Islet precursor cell (in vitro differentiated cells): ENCODE measurements at regions not wholly inside any gene's neighbourhood (a gene's known extent, or its start where the extent isn't known, plus 50 kb on each side); places are given as distances from the start of the nearest gene placed in this dataset.
"Not testable (repeated sequence)": the region's sequence is repeated elsewhere in the genome, so short reads cannot be mapped to it uniquely, and the experiment has no call there.

Experiments used
- DNase-seq: peaks from one replicate; pipeline ENCODE4 v3.0.0-alpha.2; 2018

DNA sequence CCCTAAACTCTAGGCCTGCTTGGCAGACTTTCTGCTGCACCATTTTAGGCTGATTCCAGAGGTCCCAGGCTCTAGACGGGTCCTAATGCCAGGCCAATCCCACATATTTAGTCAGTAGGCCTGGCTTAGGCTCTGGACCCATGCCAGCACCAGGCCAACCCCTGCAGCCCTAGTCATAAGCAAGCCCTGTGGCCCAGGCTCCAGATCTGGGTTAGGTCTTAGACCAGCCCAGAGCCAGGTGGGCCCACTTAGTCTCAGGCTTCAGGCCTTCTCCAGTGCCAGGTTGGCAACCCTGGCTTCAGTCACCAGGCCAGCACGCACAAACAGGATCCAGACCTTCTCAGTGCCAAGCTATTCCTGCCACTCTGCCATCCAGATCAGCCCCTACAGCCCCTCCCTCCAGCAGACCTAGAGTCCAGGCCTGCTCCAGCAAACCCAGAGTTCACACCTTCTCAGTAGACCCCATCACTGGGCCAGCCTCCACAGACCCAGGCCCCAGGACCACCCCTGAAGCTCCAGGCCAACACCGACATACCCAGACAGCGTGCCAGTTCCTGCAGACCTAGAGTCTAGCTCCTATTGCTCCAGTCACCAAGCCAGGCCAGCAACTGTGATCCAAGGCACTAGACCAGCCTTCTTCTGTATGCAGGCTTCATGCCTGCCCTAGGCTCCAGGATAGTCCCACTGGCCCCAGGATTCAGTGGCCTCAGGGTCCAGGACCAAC is 467.6 kb downstream of the RWDD3 start:
- DNase-seq = no peak

GRCh38 chr1:95703046-95703445 is 469.0 kb downstream of the RWDD3 start:
- DNase-seq = no peak

- no peak for DNase-seq
Measured at GRCh38 chr1:95716097-95716496, 482.1 kb downstream of the RWDD3 start.

GRCh38 chr1:95716550-95716949 is 482.5 kb downstream of the RWDD3 start:
- DNase-seq = no peak

DNA sequence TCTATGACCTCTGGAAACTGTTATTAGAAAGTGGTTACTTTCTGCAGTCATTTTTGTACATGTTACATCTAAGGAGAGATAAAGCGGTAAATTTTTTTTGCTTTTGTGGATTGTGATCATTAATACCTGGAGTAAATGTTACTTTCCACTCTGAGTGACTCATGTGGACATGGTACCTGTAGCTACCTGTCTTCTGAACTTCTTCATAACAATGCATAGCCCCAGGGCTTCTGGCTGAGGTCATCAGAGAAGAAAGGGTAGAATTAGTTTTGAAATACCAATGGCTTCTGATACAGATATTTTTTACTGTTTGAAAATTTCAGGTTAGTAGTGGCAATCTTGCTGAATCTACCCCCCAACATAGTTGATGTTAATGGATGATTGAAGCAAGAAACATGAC is 489.3 kb downstream of the RWDD3 start:
- DNase-seq = no peak

DNA sequence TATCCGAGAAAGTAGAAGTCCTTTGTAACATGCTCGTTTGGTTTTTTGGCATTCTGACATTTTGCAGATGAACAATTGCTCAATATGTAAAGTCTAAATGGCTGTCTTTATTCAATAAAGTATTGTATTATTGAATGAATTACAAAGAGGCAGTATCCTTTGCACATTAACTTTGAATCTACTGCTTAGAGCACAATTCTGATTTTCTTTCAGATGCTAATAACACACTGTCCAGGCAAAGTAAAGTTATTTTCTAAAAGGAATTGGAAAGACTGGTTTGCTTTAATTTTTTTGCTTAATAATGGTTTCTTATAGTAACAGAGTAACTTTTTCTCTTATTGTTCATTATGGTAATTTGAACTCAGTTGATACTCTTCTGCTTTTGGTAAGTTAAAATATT is 494.8 kb downstream of the RWDD3 start:
- DNase-seq = no peak

- DNase-seq = no peak
Measured at GRCh38 chr1:95730986-95731385, 497.0 kb downstream of the RWDD3 start.

- DNase-seq = no peak
Measured at GRCh38 chr1:95731466-95731865, 497.5 kb downstream of the RWDD3 start.

DNA sequence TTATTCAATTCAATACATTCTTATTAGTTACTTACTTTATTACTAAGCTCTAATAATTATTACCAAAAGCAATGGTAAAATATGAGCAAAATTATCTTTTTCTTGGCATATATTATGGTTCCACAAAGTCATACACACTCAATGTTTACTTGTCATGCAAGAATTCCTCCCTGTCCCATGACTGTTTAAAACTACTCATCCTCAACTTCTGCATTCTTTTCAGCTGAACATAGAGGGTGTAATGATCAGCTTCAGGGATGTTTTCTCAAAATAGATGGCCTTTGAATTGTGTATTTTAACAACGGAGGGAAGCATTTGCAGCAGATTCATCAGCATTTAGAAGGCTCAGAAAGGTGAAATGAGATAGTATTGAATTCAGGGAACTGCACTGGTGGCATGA is 499.0 kb downstream of the RWDD3 start:
- DNase-seq = no peak

DNA sequence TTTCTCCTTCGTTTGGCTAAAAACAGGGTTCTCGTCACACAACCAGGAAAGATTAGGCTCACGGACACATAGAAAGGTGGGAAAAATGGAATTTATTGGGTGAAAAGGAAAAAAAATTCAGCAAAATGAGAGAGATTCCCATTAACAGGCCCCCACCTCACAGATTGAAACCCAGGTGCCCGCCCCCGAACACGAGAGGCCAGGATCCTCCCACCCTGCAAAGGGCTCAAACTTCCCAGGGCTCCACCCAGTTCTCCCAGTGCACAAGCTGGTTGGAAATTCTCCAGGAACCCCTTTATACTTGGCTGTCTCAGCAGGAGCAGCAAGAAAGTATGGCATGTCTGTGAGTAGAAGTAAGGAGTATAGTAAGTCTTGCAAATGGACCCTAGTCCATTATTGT is 499.7 kb downstream of the RWDD3 start:
- DNase-seq = no peak

- no peak for DNase-seq
Measured at GRCh38 chr1:95734560-95734959, 500.6 kb downstream of the RWDD3 start.

- peak; percentile 80 for DNase-seq
Measured at GRCh38 chr1:95742591-95743089, 508.6 kb downstream of the RWDD3 start.

- no peak for DNase-seq
Measured at GRCh38 chr1:95744731-95745130, 510.7 kb downstream of the RWDD3 start.

GRCh38 chr1:95752515-95753381 is 518.7 kb downstream of the RWDD3 start:
- DNase-seq = no peak

DNA sequence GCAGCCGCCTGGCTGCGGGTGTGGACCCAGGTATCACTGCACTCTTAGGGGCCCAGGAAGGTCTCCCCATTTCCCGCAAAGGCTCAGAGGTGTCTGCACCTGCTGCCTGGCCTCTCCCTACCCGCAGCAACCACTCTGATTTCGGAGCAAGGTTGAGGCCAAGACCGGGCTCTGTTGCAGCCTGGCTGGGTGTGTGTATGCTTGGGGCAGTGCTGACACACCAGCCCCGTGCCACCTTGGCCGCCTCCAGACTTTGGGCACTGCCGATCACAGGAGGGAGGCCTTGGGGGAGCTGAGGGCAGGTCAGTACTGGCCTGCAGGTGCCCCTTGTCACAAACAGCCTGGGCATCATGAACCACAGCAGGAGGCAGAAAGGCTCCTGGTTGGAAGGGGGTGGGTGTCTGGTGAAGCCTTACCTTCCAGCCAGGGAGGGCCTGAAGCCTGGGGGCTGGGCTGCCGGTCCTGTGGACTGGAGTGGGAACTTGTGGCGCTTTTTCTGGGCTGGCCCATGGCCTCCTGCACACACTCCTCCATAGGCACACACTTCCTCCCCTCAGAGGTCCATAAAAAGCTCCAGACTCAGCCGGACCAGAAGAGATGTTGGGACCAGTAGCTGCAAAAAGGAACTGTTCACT is 519.5 kb downstream of the RWDD3 start:
- DNase-seq = no peak

DNA sequence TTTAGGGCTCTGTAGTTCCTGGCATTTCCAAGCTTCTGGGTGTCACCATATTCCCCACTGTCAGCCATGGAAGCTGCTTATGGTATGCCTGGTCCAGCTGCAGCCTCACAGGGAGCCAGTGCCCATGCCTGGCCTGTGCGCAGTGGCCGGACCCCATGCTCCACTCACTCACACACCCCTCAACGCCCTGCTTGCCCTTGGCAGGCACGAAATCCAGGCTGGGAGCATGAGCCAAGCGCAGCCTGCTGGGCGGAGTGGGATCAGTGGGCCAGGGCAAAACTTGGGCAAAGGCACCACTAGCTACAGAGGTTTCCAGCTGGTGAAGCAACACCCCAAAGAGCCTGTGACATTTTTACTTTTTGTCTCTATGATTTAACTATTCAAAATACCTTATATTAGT is 520.4 kb downstream of the RWDD3 start:
- DNase-seq = no peak

GRCh38 chr1:95766036-95766435 is 532.0 kb downstream of the RWDD3 start:
- no peak for DNase-seq

DNA sequence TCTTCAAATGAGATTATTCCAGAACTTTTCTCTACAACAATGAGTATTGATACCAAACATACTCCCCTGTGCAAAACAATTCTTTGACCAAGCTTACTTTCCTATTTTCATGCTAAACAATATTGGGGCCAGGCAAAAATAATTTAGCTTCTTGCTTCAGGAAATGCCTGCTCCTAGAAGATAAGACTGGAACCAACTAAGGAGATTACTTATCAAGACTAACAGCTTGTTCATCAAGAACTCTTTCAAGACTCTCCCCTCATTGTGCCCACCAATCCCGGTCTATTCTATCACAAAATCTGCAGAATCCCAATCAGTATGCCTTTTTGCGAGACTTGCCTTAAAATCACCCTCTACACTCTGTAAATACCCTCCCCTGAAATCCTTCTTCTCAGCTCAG is 536.6 kb downstream of the RWDD3 start:
- no peak for DNase-seq

DNA sequence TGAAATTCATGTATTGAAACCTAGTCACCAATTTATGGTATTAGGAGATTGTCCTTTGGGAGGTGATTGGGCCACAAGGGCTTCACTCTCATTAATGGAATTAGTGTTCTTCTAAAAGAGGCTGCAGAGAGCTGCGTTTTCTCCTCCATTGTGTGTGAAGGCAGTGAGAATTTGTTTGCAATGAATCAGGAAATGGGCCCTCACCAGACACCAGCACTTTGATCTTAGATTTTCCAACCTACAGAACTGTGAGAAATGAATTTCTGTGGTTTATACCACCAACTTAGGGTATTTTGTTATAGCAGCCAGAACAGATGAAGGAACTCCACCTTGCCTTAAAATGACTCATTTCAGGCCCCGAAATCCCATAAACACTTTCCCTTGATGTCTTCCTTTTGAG is 544.2 kb downstream of the RWDD3 start:
- DNase-seq = no peak

- no peak for DNase-seq
Measured at GRCh38 chr1:95780836-95781235, 546.8 kb downstream of the RWDD3 start.

GRCh38 chr1:95790136-95790535 is 556.1 kb downstream of the RWDD3 start:
- no peak for DNase-seq

DNA sequence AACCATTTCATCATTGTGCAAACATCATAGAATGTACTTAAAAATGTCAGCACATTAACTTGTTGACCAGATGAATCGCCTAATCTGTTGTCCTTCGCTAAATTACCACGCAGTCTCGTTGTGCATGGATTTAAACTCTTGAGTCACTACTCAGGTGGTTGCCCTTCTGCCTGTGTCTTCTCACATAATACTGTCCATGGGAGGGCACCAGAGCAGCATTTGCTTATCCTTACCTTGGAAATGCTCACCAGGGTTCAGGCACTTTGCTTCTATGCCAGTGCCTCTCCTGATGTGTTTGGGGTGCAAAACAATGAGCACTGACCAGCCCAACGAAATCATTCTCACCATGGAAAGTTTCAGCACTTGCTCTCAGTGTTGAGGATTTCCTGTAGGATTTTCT is 559.9 kb downstream of the RWDD3 start:
- DNase-seq = peak; percentile 57

DNA sequence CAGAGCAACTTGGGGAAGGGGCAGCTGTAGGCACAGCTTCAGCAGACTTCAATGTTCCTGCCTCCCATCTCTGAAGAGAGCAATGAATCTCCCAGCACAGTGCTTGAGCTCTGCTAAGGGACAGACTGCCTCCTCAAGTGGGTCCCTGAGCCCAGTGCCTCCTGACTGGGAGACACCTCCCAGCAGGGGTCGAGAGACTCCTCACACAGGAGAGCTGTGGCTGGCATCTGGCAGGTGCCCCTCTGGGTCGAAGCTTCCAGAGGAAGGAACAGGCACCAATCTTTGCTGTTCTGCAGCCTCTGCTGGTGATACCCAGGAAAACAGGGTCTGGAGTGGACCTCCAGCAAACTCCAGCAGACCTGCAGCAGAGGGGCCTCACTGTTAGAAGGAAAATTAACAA is 563.8 kb downstream of the RWDD3 start:
- not testable (repeated sequence) for DNase-seq

GRCh38 chr1:95806171-95806570 is 572.2 kb downstream of the RWDD3 start:
- DNase-seq = no peak
